H9 (cell line): ENCODE measurements at regions not wholly inside any gene's neighbourhood (a gene's known extent, or its start where the extent isn't known, plus 50 kb on each side); places are given as distances from the start of the nearest gene placed in this dataset.

ENCODE experiments used
- DNase-seq: peaks from one replicate; pipeline ENCODE4 v3.0.0-alpha.2; 2017
- H2AFZ ChIP-seq: one replicate; pipeline ENCODE4 v1.6.1; 2013; ENCODE audit warnings: mild to moderate bottlenecking, low read length, control low read depth, moderate library complexity
- H2AK5ac ChIP-seq: 2 replicates; pipeline ENCODE4 v1.6.1; 2013; ENCODE audit warnings: low read length, control low read depth, mixed read lengths; ENCODE audit not compliant: insufficient read length
- H2BK120ac ChIP-seq: one replicate; pipeline ENCODE4 v1.6.1; 2013; ENCODE audit warnings: low read depth, mild to moderate bottlenecking, low read length, control low read depth, inconsistent platforms; ENCODE audit not compliant: poor library complexity, severe bottlenecking
- H2BK12ac ChIP-seq: 2 replicates; pipeline ENCODE4 v1.6.1; 2013; ENCODE audit warnings: low read length, control low read depth, mixed read lengths, low read depth; ENCODE audit not compliant: insufficient read length
- H2BK15ac ChIP-seq: 2 replicates; pipeline ENCODE4 v1.6.1; 2013; ENCODE audit warnings: low read depth, low read length, control low read depth
- H2BK20ac ChIP-seq: one replicate; pipeline ENCODE4 v1.6.1; 2013; ENCODE audit warnings: low read depth, mild to moderate bottlenecking, low read length, control low read depth, inconsistent platforms; ENCODE audit not compliant: poor library complexity, severe bottlenecking
- H2BK5ac ChIP-seq: 2 replicates; pipeline ENCODE4 v1.6.1; 2013; ENCODE audit warnings: low read length, control low read depth, mixed read lengths; ENCODE audit not compliant: insufficient read length
- H3K14ac ChIP-seq: 2 replicates; pipeline ENCODE4 v1.6.1; 2013; ENCODE audit warnings: low read length, control low read depth; ENCODE audit not compliant: insufficient read depth
- H3K18ac ChIP-seq: 2 replicates; pipeline ENCODE4 v1.6.1; 2013; ENCODE audit warnings: low read depth, mild to moderate bottlenecking, mixed read lengths, low read length, control low read depth; ENCODE audit not compliant: insufficient read length
- H3K23ac ChIP-seq: 2 replicates; pipeline ENCODE4 v1.6.1; 2013; ENCODE audit warnings: low read length, control low read depth, mixed read lengths, low read depth; ENCODE audit not compliant: insufficient read length
- H3K23me2 ChIP-seq: 2 replicates; pipeline ENCODE4 v1.6.1; 2013; ENCODE audit warnings: low read depth, mild to moderate bottlenecking, mixed read lengths, low read length, control low read depth; ENCODE audit not compliant: insufficient read length, poor library complexity, severe bottlenecking
- H3K27ac ChIP-seq: 2 replicates; pipeline ENCODE4 v1.5.1; 2013; ENCODE audit warnings: low read length, control low read depth, mixed read lengths, low read depth; ENCODE audit not compliant: insufficient read length
- H3K27me3 ChIP-seq: 2 replicates; pipeline ENCODE4 v1.6.1; 2013; ENCODE audit warnings: low read length, control low read depth, inconsistent platforms; ENCODE audit not compliant: insufficient read depth
- H3K4ac ChIP-seq: 2 replicates; pipeline ENCODE4 v1.6.1; 2013; ENCODE audit warnings: low read depth, mild to moderate bottlenecking, control low read depth, inconsistent platforms, low read length, moderate library complexity
- H3K4me1 ChIP-seq: 2 replicates; pipeline ENCODE4 v1.6.1; 2013; ENCODE audit warnings: low read length, control low read depth, inconsistent platforms; ENCODE audit not compliant: insufficient read depth
- H3K4me2 ChIP-seq: 2 replicates; pipeline ENCODE4 v1.6.1; 2013; ENCODE audit warnings: low read length, control low read depth, mixed read lengths; ENCODE audit not compliant: insufficient read length, insufficient read depth
- H3K56ac ChIP-seq: 2 replicates; pipeline ENCODE4 v1.6.1; 2013; ENCODE audit warnings: low read depth, mild to moderate bottlenecking, mixed read lengths, low read length, control low read depth; ENCODE audit not compliant: insufficient read length
- H3K79me1 ChIP-seq: 2 replicates; pipeline ENCODE4 v1.6.1; 2013; ENCODE audit warnings: low read depth, mild to moderate bottlenecking, moderate library complexity, low read length, control low read depth, inconsistent platforms; ENCODE audit not compliant: insufficient read depth, poor library complexity, severe bottlenecking
- H3K79me2 ChIP-seq: 2 replicates; pipeline ENCODE4 v1.6.1; 2013; ENCODE audit warnings: low read length, control low read depth, inconsistent platforms; ENCODE audit not compliant: insufficient read depth
- H3K9ac ChIP-seq: 2 replicates; pipeline ENCODE4 v1.6.1; 2013; ENCODE audit warnings: low read length, control low read depth, mixed read lengths; ENCODE audit not compliant: insufficient read length; ENCODE audit errors: extremely low read depth
- H3K9me3 ChIP-seq: one replicate; pipeline ENCODE4 v1.6.1; 2013; ENCODE audit warnings: low read depth, low read length, inconsistent platforms; ENCODE audit not compliant: control insufficient read depth
- H3T11ph ChIP-seq: one replicate; pipeline ENCODE4 v1.6.1; 2013; ENCODE audit warnings: mild to moderate bottlenecking, low read length, control low read depth, inconsistent platforms
- H4K20me1 ChIP-seq: one replicate; pipeline ENCODE4 v1.6.1; 2013; ENCODE audit not compliant: control insufficient read depth, insufficient read length, insufficient read depth
- H4K5ac ChIP-seq: 2 replicates; pipeline ENCODE4 v1.6.1; 2013; ENCODE audit warnings: low read depth, mild to moderate bottlenecking, mixed read lengths, low read length, control low read depth; ENCODE audit not compliant: insufficient read length
- H4K8ac ChIP-seq: replicated peaks from 2 replicates; pipeline ENCODE4 v1.6.1; 2013; ENCODE audit warnings: low read length, control low read depth, mixed read lengths, low read depth; ENCODE audit not compliant: insufficient read length
- H4K91ac ChIP-seq: 2 replicates; pipeline ENCODE4 v1.6.1; 2013; ENCODE audit warnings: low read depth, mild to moderate bottlenecking, moderate library complexity, mixed read lengths, low read length, control low read depth; ENCODE audit not compliant: insufficient read length
- H3K27ac Mint-ChIP-seq, 3 experiments: 2 replicates in 2 of 3; 3 replicates in 1 of 3; pipeline ENCODE4 v1.8.0; 2020 to 2021; ENCODE audit warnings: mixed read lengths in 3 of 3, mild to moderate bottlenecking in 1 of 3, moderate library complexity in 1 of 3
- H3K27me3 Mint-ChIP-seq: 2 replicates; pipeline ENCODE4 v1.8.0; 2021; ENCODE audit warnings: low read depth, mild to moderate bottlenecking, moderate library complexity, mixed read lengths
- H3K36me3 Mint-ChIP-seq, 3 experiments: 2 replicates in 2 of 3; 3 replicates in 1 of 3; pipeline ENCODE4 v1.8.0; 2020 to 2021; ENCODE audit warnings: low read depth in 3 of 3, mixed read lengths in 3 of 3; ENCODE audit not compliant: insufficient read depth in 1 of 3
- H3K4me1 Mint-ChIP-seq, 2 experiments: 2 replicates each; pipeline ENCODE4 v1.8.0; 2020; ENCODE audit warnings: mixed read lengths in 2 of 2
- H3K4me3 Mint-ChIP-seq, 2 experiments: 2 replicates in 1 of 2; 3 replicates in 1 of 2; pipeline ENCODE4 v1.8.0; 2020 to 2021; ENCODE audit warnings: mild to moderate bottlenecking in 2 of 2, mixed read lengths in 2 of 2, moderate library complexity in 1 of 2
- H3K9me3 Mint-ChIP-seq, 2 experiments: 2 replicates in 1 of 2; 3 replicates in 1 of 2; pipeline ENCODE4 v1.8.0; 2020; ENCODE audit warnings: mild to moderate bottlenecking in 2 of 2, mixed read lengths in 2 of 2, moderate library complexity in 1 of 2
- WGBS: extraction: QIAGEN DNeasy Blood & Tissue Kit; methylation state at CpG from one replicate; pipeline ENCODE4 v1.1.7; 2013; ENCODE audit warnings: missing lambda C conversion rate, low lambda C conversion rate, mixed read lengths; ENCODE audit not compliant: insufficient read length; ENCODE audit errors: extremely low coverage; 5-methylcytosine and 5-hydroxymethylcytosine counted together
- TF ChIP-seq, protein P1 (sequence below): fragments of 200-600 bp; sonication (generic); conservative IDR thresholded peaks from 3 replicates; pipeline ENCODE4 v1.8.0; 2021; ENCODE audit warnings: antibody characterized with exemption, mild to moderate bottlenecking

DNA sequence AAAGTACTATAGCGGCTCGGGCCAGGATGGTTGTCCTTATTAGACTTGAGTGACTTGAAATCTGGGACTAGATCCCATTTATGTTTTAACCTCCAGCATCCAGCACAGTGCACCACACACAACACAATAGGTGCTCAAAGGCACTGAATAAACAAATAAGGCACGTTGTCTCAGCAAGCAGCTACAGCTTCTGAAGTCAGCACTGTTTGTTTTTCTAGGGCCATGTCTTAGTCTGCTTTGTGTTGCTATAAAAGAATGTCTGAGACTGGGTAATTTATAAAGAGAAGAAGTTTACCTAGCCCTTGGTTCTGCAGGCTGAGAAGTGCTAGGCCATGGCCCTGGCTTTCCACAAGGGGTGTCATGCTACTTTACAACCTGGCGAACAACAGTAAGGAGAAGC, 102.1 kb upstream of the LNX1 start:
- H2AK5ac ChIP-seq = no peak overlapping the region

More for the DNA sequence above, 102.1 kb upstream of the LNX1 start:
- no CpG with 5 or more reads among the region's 4 CpGs for WGBS
- Histone ChIP-seq H3K9ac (no peak overlapping the region), H3K18ac (no peak overlapping the region), H3K56ac (no peak overlapping the region), H3K79me2 (no peaks in the 10 kb centered on the region), H3K23me2 (no peaks in the 10 kb centered on the region), H3K79me1 (no peaks in the 10 kb centered on the region), H3K14ac (no peak overlapping the region), H3T11ph (no peak overlapping the region), H3K27me3 (no peaks in the 10 kb centered on the region), H4K91ac (no peak overlapping the region), H2AFZ (no peak overlapping the region), H3K9me3 (no peaks in the 10 kb centered on the region), H2BK120ac (no peak overlapping the region), H2BK12ac (no peak overlapping the region), H4K8ac (no peak overlapping the region), H3K4me1 (no peaks in the 10 kb centered on the region), H3K4me2 (no peak overlapping the region), H3K27ac (no peak overlapping the region), H2BK5ac (no peak overlapping the region), H3K23ac (no peak overlapping the region), H4K20me1 (no peaks in the 10 kb centered on the region), H4K5ac (no peak overlapping the region), H3K4ac (no peak overlapping the region), H2BK15ac (no peak overlapping the region), H2BK20ac (no peak overlapping the region)
- H3K27ac Mint-ChIP-seq = no peak overlapping the region; a peak in 1 of 7 replicates
- H3K4me3 Mint-ChIP-seq = no peak overlapping the region
- no peaks in the 10 kb centered on the region for H3K36me3 Mint-ChIP-seq
- no peak for DNase-seq
- H3K9me3 Mint-ChIP-seq = no peaks in the 10 kb centered on the region
- TF ChIP-seq, protein P1, sequence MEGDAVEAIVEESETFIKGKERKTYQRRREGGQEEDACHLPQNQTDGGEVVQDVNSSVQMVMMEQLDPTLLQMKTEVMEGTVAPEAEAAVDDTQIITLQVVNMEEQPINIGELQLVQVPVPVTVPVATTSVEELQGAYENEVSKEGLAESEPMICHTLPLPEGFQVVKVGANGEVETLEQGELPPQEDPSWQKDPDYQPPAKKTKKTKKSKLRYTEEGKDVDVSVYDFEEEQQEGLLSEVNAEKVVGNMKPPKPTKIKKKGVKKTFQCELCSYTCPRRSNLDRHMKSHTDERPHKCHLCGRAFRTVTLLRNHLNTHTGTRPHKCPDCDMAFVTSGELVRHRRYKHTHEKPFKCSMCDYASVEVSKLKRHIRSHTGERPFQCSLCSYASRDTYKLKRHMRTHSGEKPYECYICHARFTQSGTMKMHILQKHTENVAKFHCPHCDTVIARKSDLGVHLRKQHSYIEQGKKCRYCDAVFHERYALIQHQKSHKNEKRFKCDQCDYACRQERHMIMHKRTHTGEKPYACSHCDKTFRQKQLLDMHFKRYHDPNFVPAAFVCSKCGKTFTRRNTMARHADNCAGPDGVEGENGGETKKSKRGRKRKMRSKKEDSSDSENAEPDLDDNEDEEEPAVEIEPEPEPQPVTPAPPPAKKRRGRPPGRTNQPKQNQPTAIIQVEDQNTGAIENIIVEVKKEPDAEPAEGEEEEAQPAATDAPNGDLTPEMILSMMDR = no peak
- peaks cover 2 to 6% of the 10 kb centered on the region in 2 experiments; a peak in 2 of 4 replicates for H3K4me1 Mint-ChIP-seq
- H3K27me3 Mint-ChIP-seq = peaks cover 17% of the 10 kb centered on the region
